Ishikawa (cell line): ENCODE measurements at regions not wholly inside any gene's neighbourhood (a gene's known extent, or its start where the extent isn't known, plus 50 kb on each side); places are given as distances from the start of the nearest gene placed in this dataset.

Experiments
- CEBPB ChIP-seq: IDR thresholded peaks from 2 replicates; pipeline ENCODE4 v1.6.1; 2012
- CREB1 ChIP-seq: IDR thresholded peaks from 2 replicates; pipeline ENCODE4 v1.6.1; 2012; ENCODE audit warnings: low read depth
- EGR1 ChIP-seq: IDR thresholded peaks from 2 replicates; pipeline ENCODE4 v1.6.1; 2012
- EP300 ChIP-seq: IDR thresholded peaks from 2 replicates; pipeline ENCODE4 v1.6.1; 2012; ENCODE audit warnings: borderline replicate concordance
- FOXM1 ChIP-seq: IDR thresholded peaks from 2 replicates; pipeline ENCODE4 v1.6.1; 2012; ENCODE audit warnings: low read depth, borderline replicate concordance
- MAX ChIP-seq: IDR thresholded peaks from 2 replicates; pipeline ENCODE4 v1.6.1; 2012
- NFIC ChIP-seq: IDR thresholded peaks from 2 replicates; pipeline ENCODE4 v1.6.1; 2012
- RAD21 ChIP-seq: IDR thresholded peaks from 2 replicates; pipeline ENCODE4 v1.6.1; 2012; ENCODE audit warnings: low read depth
- TAF1 ChIP-seq: IDR thresholded peaks from 2 replicates; pipeline ENCODE4 v1.6.1; 2012; ENCODE audit warnings: low read depth, mild to moderate bottlenecking
- TCF12 ChIP-seq: IDR thresholded peaks from 2 replicates; pipeline ENCODE4 v1.6.1; 2012; ENCODE audit warnings: low read depth
- TEAD4 ChIP-seq: IDR thresholded peaks from 2 replicates; pipeline ENCODE4 v1.6.1; 2012
- YY1 ChIP-seq: IDR thresholded peaks from 2 replicates; pipeline ENCODE4 v1.6.1; 2012; ENCODE audit warnings: low read depth
- ZBTB7A ChIP-seq: IDR thresholded peaks from 2 replicates; pipeline ENCODE4 v1.6.1; 2012; ENCODE audit warnings: low read depth
- TF ChIP-seq, protein P1 (sequence below): IDR thresholded peaks from 2 replicates; pipeline ENCODE4 v1.6.1; 2012
- TF ChIP-seq, protein P2 (sequence below): IDR thresholded peaks from 2 replicates; pipeline ENCODE4 v1.6.1; 2012; ENCODE audit warnings: low read depth, mild to moderate bottlenecking

- TF ChIP-seq NFIC (no peak), TEAD4 (no peak), RAD21 (no peak), MAX (no peak), YY1 (no peak), FOXM1 (no peak), TCF12 (no peak), ZBTB7A (no peak), CEBPB (no peak), TAF1 (no peak), EGR1 (no peak), EP300 (no peak), CREB1 (no peak)
- TF ChIP-seq, protein P1, sequence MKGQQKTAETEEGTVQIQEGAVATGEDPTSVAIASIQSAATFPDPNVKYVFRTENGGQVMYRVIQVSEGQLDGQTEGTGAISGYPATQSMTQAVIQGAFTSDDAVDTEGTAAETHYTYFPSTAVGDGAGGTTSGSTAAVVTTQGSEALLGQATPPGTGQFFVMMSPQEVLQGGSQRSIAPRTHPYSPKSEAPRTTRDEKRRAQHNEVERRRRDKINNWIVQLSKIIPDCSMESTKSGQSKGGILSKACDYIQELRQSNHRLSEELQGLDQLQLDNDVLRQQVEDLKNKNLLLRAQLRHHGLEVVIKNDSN = no peak
- TF ChIP-seq, protein P2, sequence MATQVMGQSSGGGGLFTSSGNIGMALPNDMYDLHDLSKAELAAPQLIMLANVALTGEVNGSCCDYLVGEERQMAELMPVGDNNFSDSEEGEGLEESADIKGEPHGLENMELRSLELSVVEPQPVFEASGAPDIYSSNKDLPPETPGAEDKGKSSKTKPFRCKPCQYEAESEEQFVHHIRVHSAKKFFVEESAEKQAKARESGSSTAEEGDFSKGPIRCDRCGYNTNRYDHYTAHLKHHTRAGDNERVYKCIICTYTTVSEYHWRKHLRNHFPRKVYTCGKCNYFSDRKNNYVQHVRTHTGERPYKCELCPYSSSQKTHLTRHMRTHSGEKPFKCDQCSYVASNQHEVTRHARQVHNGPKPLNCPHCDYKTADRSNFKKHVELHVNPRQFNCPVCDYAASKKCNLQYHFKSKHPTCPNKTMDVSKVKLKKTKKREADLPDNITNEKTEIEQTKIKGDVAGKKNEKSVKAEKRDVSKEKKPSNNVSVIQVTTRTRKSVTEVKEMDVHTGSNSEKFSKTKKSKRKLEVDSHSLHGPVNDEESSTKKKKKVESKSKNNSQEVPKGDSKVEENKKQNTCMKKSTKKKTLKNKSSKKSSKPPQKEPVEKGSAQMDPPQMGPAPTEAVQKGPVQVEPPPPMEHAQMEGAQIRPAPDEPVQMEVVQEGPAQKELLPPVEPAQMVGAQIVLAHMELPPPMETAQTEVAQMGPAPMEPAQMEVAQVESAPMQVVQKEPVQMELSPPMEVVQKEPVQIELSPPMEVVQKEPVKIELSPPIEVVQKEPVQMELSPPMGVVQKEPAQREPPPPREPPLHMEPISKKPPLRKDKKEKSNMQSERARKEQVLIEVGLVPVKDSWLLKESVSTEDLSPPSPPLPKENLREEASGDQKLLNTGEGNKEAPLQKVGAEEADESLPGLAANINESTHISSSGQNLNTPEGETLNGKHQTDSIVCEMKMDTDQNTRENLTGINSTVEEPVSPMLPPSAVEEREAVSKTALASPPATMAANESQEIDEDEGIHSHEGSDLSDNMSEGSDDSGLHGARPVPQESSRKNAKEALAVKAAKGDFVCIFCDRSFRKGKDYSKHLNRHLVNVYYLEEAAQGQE = no peak
These were observed 188.9 kb downstream of the CMPK2 start for GRCh38 chr2:6676776-6677175.

GRCh38 chr2:6679471-6679870 is 186.2 kb downstream of the CMPK2 start:
- TF ChIP-seq RAD21 = no peak
- TF ChIP-seq MAX = no peak

- TF ChIP-seq ZBTB7A (no peak), NFIC (no peak)
These were observed 182.2 kb downstream of the CMPK2 start for GRCh38 chr2:6683516-6683915.

GRCh38 chr2:6685447-6685846 is 180.3 kb downstream of the CMPK2 start:
- TF ChIP-seq RAD21 (no peak), NFIC (no peak), TAF1 (no peak), EP300 (no peak), CEBPB (no peak), FOXM1 (no peak), TCF12 (no peak), TEAD4 (no peak), EGR1 (no peak), MAX (no peak)
- TF ChIP-seq, protein P1 = no peak
- TF ChIP-seq, protein P2 = no peak

DNA sequence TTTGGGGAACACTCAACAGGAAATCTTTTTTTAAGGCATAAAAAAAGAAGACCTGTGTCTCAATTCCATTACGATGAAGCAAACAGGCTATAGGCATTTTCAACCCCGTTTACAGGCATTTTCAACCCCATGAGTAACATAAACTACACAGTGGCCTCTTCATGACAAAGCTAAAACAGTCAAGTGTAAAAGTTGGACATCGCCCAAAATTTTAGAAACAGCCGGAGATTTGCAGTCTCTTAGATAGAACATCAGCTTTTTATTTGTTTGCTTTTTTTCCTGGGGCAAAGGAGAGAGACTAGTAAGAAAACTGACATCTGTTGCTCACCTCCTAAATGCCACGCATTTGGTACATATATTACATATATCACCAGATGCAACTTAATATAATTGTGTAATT is 173.7 kb downstream of the CMPK2 start:
- TF ChIP-seq NFIC = no peak
- TF ChIP-seq TAF1 = no peak
- no peak for TF ChIP-seq TCF12
- TF ChIP-seq MAX = no peak
- TF ChIP-seq ZBTB7A = no peak
- no peak for TF ChIP-seq YY1
- TF ChIP-seq, protein P1 = no peak
- TF ChIP-seq EGR1 = no peak
- TF ChIP-seq EP300 = no peak

GRCh38 chr2:6692819-6693218 is 172.9 kb downstream of the CMPK2 start:
- TF ChIP-seq CEBPB = no peak
- TF ChIP-seq TCF12 = no peak
- TF ChIP-seq, protein P1 = no peak
- TF ChIP-seq RAD21 = no peak
- no peak for TF ChIP-seq FOXM1
- no peak for TF ChIP-seq EP300
- TF ChIP-seq TEAD4 = no peak
- no peak for TF ChIP-seq TAF1
- TF ChIP-seq YY1 = no peak
- TF ChIP-seq, protein P2 = no peak
- TF ChIP-seq MAX = no peak
- TF ChIP-seq CREB1 = no peak
- no peak for TF ChIP-seq NFIC
- TF ChIP-seq EGR1 = no peak
- TF ChIP-seq ZBTB7A = no peak
